Esophagus muscularis mucosa (tissue), 4 donors: ENCODE measurements at regions not wholly inside any gene's neighbourhood (a gene's known extent, or its start where the extent isn't known, plus 50 kb on each side); places are given as distances from the start of the nearest gene placed in this dataset.

Source experiments
- CTCF ChIP-seq, 3 experiments: fragments of 200-600 bp in 2 of 3; fragments of 450-650 bp in 1 of 3; sonication (generic) in 2 of 3; IDR thresholded peaks; one replicate each; pipeline ENCODE4 v1.5.1; 2017 to 2019; ENCODE audit warnings: antibody characterized with exemption in 3 of 3, mild to moderate bottlenecking in 2 of 3, moderate library complexity in 1 of 3
- EP300 ChIP-seq: sonication (generic); formaldehyde crosslinking; IDR thresholded peaks from one replicate; pipeline ENCODE4 v1.6.1; 2017; ENCODE audit warnings: antibody characterized with exemption
- POLR2A ChIP-seq: fragments of 450-650 bp; IDR thresholded peaks from one replicate; pipeline ENCODE4 v1.6.1; 2017; ENCODE audit warnings: antibody characterized with exemption, moderate library complexity, mild to moderate bottlenecking, low read depth
- POLR2AphosphoS5 ChIP-seq, 2 donors: sonication (generic); formaldehyde crosslinking; IDR thresholded peaks; one replicate each; pipeline ENCODE4 v1.6.1; 2017; ENCODE audit warnings: antibody characterized with exemption in 2 of 2

- TF ChIP-seq CTCF (IDR thresholded peaks at IDR 0.05) (no peak), POLR2A (no peak), POLR2AphosphoS5 (IDR thresholded peaks at IDR 0.05) (no peak), EP300 (no peak)
These were observed 192.9 kb upstream of the CCNH start for GRCh38 chr5:87605663-87606062.
